HEK293 (cell line): ENCODE measurements at regions not wholly inside any gene's neighbourhood (a gene's known extent, or its start where the extent isn't known, plus 50 kb on each side); places are given as distances from the start of the nearest gene placed in this dataset.

Experiments
- CTCF ChIA-PET: fragments of 350-600 bp; formaldehyde crosslinking; extraction: SDS; loops from one replicate; lab custom pipeline; 2021; ENCODE audit warnings: antibody characterized with exemption; lab: Yijun Ruan, JAX
- POLR2A ChIA-PET: fragments of 300-600 bp; formaldehyde crosslinking; extraction: SDS; loops from one replicate; lab custom pipeline; 2020; ENCODE audit warnings: antibody characterized with exemption, inconsistent platforms; lab: Yijun Ruan, JAX
- H3K27ac ChIP-seq: fragments of 200-500 bp; sonication (Bioruptor generic); 2 replicates; pipeline ENCODE4 v1.5.1; 2014; ENCODE audit warnings: low read depth, low read length, control low read depth, inconsistent platforms; ENCODE audit errors: extremely low read depth
- H3K36me3 ChIP-seq, 2 experiments: fragments of 200-500 bp in 1 of 2; sonication (Bioruptor generic) in 1 of 2; 1 replicate in 1 of 2; 2 replicates in 1 of 2; pipeline ENCODE4 v1.5.1; 2014 to 2017; ENCODE audit warnings: inconsistent platforms in 2 of 2, low read length in 2 of 2; ENCODE audit not compliant: control insufficient read depth in 2 of 2, insufficient read depth in 1 of 2
- H3K4me1 ChIP-seq: fragments of 200-500 bp; sonication (Bioruptor generic); 2 replicates; pipeline ENCODE4 v1.5.1; 2014; ENCODE audit warnings: mild to moderate bottlenecking, low read length, inconsistent platforms; ENCODE audit not compliant: control insufficient read depth, insufficient read depth
- H3K4me3 ChIP-seq: 2 replicates; pipeline ENCODE4 v1.5.1; 2011; ENCODE audit warnings: low read depth, mild to moderate bottlenecking, control low read depth, low read length, moderate library complexity
- H3K9me3 ChIP-seq: fragments of 200-500 bp; sonication (Bioruptor generic); 2 replicates; pipeline ENCODE4 v1.5.1; 2014; ENCODE audit warnings: low read depth, low read length, inconsistent platforms; ENCODE audit not compliant: control insufficient read depth, insufficient read depth
- GFI1B ChIP-seq: fragments of 450-650 bp; formaldehyde crosslinking; IDR thresholded peaks from 2 replicates; pipeline ENCODE4 v1.5.1; 2016; ENCODE audit warnings: missing biosample characterization, missing genetic modification characterization
- GLI2 ChIP-seq: fragments of 450-650 bp; formaldehyde crosslinking; IDR thresholded peaks from 2 replicates; pipeline ENCODE4; 2017; ENCODE audit warnings: missing biosample characterization, missing genetic modification characterization, low read depth, borderline replicate concordance
- HOXC10 ChIP-seq: sonication (generic); formaldehyde crosslinking; IDR thresholded peaks from 2 replicates; pipeline ENCODE4 v1.8.1; 2023; ENCODE audit warnings: mild to moderate bottlenecking, missing genetic modification reagents
- KLF1 ChIP-seq: fragments of 450-650 bp; formaldehyde crosslinking; IDR thresholded peaks from 2 replicates; pipeline ENCODE4 v1.5.1; 2016; ENCODE audit warnings: missing biosample characterization, missing genetic modification characterization
- MYNN ChIP-seq: fragments of 450-650 bp; formaldehyde crosslinking; IDR thresholded peaks from 2 replicates; pipeline ENCODE4 v1.5.1; 2016; ENCODE audit warnings: missing biosample characterization, missing genetic modification characterization, borderline replicate concordance
- TCF7L2 ChIP-seq: IDR thresholded peaks from 2 replicates; pipeline ENCODE4 v1.6.1; 2011; ENCODE audit warnings: low read depth, mild to moderate bottlenecking, inconsistent platforms, low read length, moderate library complexity, borderline replicate concordance
- WT1 ChIP-seq: fragments of 450-650 bp; formaldehyde crosslinking; IDR thresholded peaks from 2 replicates; pipeline ENCODE4 v1.5.1; 2016; ENCODE audit warnings: missing biosample characterization, missing genetic modification characterization
- YY1 ChIP-seq: fragments of 450-650 bp; formaldehyde crosslinking; IDR thresholded peaks from 2 replicates; pipeline ENCODE4 v1.5.1; 2018; ENCODE audit warnings: missing biosample characterization, missing genetic modification characterization
- ZBTB17 ChIP-seq: fragments of 450-650 bp; formaldehyde crosslinking; IDR thresholded peaks from 2 replicates; pipeline ENCODE4 v1.5.1; 2016; ENCODE audit warnings: missing biosample characterization, missing genetic modification characterization
- ZFP37 ChIP-seq: fragments of 450-650 bp; formaldehyde crosslinking; IDR thresholded peaks from 2 replicates; pipeline ENCODE4 v1.5.1; 2016; ENCODE audit warnings: missing biosample characterization, missing genetic modification characterization
- ZNF112 ChIP-seq: fragments of 450-650 bp; formaldehyde crosslinking; IDR thresholded peaks from 2 replicates; pipeline ENCODE4 v1.5.0; 2017; ENCODE audit warnings: missing biosample characterization, missing genetic modification characterization
- ZNF174 ChIP-seq: fragments of 450-650 bp; formaldehyde crosslinking; IDR thresholded peaks from 2 replicates; pipeline ENCODE4 v1.5.0; 2017; ENCODE audit warnings: missing biosample characterization, mild to moderate bottlenecking, missing genetic modification characterization
- ZNF341 ChIP-seq: fragments of 450-650 bp; formaldehyde crosslinking; IDR thresholded peaks from 2 replicates; pipeline ENCODE4; 2016; ENCODE audit warnings: low read depth, missing biosample characterization, missing genetic modification characterization
- ZNF423 ChIP-seq: fragments of 450-650 bp; formaldehyde crosslinking; IDR thresholded peaks from 2 replicates; pipeline ENCODE4 v1.5.1; 2016; ENCODE audit warnings: missing biosample characterization, missing genetic modification characterization
- ZNF529 ChIP-seq: fragments of 450-650 bp; formaldehyde crosslinking; IDR thresholded peaks from 2 replicates; pipeline ENCODE4 v1.5.1; 2017; ENCODE audit warnings: missing genetic modification characterization, missing biosample characterization; ENCODE audit not compliant: insufficient replicate concordance
- ZNF571 ChIP-seq: fragments of 450-650 bp; formaldehyde crosslinking; IDR thresholded peaks from 2 replicates; pipeline ENCODE4 v1.5.0; 2017; ENCODE audit warnings: missing biosample characterization, missing genetic modification characterization
- ZNF610 ChIP-seq: fragments of 450-650 bp; formaldehyde crosslinking; IDR thresholded peaks from 2 replicates; pipeline ENCODE4 v1.5.1; 2016; ENCODE audit warnings: missing biosample characterization, missing genetic modification characterization, borderline replicate concordance
- ZNF701 ChIP-seq: fragments of 450-650 bp; formaldehyde crosslinking; IDR thresholded peaks from 2 replicates; pipeline ENCODE4 v1.5.1; 2016; ENCODE audit warnings: missing biosample characterization, missing genetic modification characterization
- ZNF768 ChIP-seq: fragments of 450-650 bp; formaldehyde crosslinking; IDR thresholded peaks from 2 replicates; pipeline ENCODE4 v1.5.1; 2018; ENCODE audit warnings: missing biosample characterization, mild to moderate bottlenecking, missing genetic modification characterization
- TF ChIP-seq, protein P1 (sequence below): fragments of 450-650 bp; formaldehyde crosslinking; IDR thresholded peaks from 2 replicates; pipeline ENCODE4 v1.5.1; 2016; ENCODE audit warnings: missing biosample characterization, missing genetic modification characterization
- TF ChIP-seq, protein P2 (sequence below): fragments of 450-650 bp; formaldehyde crosslinking; IDR thresholded peaks from 2 replicates; pipeline ENCODE4; 2016; ENCODE audit warnings: missing biosample characterization, missing genetic modification characterization
- TF ChIP-seq, protein P3 (sequence below): fragments of 450-650 bp; formaldehyde crosslinking; IDR thresholded peaks from 2 replicates; pipeline ENCODE4 v1.5.1; 2016; ENCODE audit warnings: missing biosample characterization, missing genetic modification characterization
- TF ChIP-seq, protein P4 (sequence below): fragments of 450-650 bp; formaldehyde crosslinking; IDR thresholded peaks from 2 replicates; pipeline ENCODE4 v1.5.1; 2016; ENCODE audit warnings: missing biosample characterization, missing genetic modification characterization

DNA sequence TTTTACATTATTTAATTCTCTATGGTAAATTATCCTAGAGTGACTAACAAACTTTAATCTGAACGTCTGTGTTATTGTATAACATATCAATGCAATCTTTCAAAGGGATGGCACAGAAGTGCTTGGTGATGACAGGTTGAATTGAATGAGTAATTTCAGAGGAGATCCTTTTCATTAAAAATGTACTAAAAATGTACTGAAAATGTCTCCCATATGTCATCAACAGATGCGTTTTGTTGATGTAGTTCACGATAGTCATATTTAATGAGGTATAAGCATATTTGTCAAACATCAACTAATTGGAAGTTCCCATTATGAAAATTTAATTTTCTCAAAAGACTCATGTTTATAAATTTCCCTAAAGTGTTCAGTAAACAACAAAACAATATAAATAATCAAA is 1434.7 kb upstream of the PCDH20 start (continued):
- TF ChIP-seq WT1 (tag by site-specific recombination): no peak
- no peak for TF ChIP-seq GLI2
- no peak for TF ChIP-seq ZNF529 (tag by site-specific recombination)
- no peak for TF ChIP-seq ZFP37 (tag by site-specific recombination)
- TF ChIP-seq, protein P1, sequence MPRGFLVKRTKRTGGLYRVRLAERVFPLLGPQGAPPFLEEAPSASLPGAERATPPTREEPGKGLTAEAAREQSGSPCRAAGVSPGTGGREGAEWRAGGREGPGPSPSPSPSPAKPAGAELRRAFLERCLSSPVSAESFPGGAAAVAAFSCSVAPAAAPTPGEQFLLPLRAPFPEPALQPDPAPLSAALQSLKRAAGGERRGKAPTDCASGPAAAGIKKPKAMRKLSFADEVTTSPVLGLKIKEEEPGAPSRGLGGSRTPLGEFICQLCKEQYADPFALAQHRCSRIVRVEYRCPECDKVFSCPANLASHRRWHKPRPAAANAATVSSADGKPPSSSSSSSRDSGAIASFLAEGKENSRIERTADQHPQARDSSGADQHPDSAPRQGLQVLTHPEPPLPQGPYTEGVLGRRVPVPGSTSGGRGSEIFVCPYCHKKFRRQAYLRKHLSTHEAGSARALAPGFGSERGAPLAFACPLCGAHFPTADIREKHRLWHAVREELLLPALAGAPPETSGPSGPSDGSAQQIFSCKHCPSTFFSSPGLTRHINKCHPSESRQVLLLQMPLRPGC: no peak
- TF ChIP-seq MYNN (tag by site-specific recombination): no peak
- TF ChIP-seq, protein P2, sequence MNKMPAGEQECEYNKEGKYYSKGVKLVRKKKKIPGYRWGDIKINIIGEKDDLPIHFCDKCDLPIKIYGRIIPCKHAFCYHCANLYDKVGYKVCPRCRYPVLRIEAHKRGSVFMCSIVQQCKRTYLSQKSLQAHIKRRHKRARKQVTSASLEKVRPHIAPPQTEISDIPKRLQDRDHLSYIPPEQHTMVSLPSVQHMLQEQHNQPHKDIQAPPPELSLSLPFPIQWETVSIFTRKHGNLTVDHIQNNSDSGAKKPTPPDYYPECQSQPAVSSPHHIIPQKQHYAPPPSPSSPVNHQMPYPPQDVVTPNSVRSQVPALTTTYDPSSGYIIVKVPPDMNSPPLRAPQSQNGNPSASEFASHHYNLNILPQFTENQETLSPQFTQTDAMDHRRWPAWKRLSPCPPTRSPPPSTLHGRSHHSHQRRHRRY: no peak
- TF ChIP-seq, all 188 proteins: peak for 0

DNA sequence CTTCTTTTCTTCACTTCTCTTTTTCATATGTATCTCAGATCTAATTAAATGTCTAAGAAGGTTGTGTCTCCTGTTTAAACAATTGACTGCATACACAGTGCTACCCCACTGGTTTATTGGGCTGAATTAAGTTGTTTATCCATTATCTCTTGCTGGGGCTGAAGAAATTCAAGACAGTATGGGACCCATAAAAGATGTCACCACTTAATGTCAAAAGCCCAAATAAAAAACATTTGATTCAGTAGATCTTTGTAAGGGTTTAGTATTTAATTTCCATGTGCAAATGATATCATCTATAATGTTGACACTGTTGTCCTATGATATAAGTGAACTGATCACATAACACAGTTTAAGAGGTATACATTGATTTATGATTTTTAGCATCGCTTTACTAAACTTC is 1431.9 kb upstream of the PCDH20 start:
- ChIA-PET POLR2A (no interaction called here), CTCF (no interaction called here)
- H3K27ac ChIP-seq: no peak overlapping the region
- TF ChIP-seq TCF7L2 (0 out of 2 replicates have a peak, but pooled peaks have one; percentile 54), HOXC10 (no peak), ZNF610 (tag by site-specific recombination) (no peak), ZBTB17 (tag by site-specific recombination) (no peak)
- no peak overlapping the region for H3K4me3 ChIP-seq
- H3K4me1 ChIP-seq: no peaks in the 10 kb centered on the region
- H3K36me3 ChIP-seq: no peaks in the 10 kb centered on the region
- H3K9me3 ChIP-seq: no peaks in the 10 kb centered on the region

DNA sequence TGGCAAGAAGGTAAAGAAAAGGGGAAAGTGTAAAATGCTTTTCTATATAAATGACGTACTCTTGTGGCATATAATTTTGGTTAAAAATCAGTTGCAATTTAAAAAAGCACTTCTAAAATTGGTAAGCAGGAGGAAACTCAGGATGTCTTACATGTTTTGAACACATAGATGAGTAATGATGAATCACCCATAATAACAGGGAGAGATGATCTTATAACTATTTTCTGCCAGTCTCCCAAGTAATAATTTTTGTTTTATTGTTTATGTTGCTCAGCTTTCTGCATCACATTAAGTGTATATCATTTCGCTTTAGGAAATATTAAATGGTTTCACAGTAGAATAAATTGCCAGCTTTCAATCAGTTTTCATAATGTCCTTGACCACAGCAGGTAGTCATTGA is 1430.7 kb upstream of the PCDH20 start:
- Histone ChIP-seq H3K4me1 (no peaks in the 10 kb centered on the region), H3K27ac (no peak overlapping the region), H3K9me3 (no peaks in the 10 kb centered on the region), H3K36me3 (no peaks in the 10 kb centered on the region), H3K4me3 (no peak overlapping the region)
- CTCF ChIA-PET: no interaction called here
- POLR2A ChIA-PET: no interaction called here
- TF ChIP-seq ZNF112 (tag by site-specific recombination) (no peak), ZNF701 (no peak), KLF1 (tag by site-specific recombination) (no peak), ZNF174 (tag by site-specific recombination) (no peak), ZNF571 (no peak), GFI1B (tag by site-specific recombination) (no peak), ZNF341 (tag by site-specific recombination) (no peak), ZNF423 (tag by site-specific recombination) (no peak), YY1 (tag by site-specific recombination) (no peak), ZNF768 (no peak), TCF7L2 (no peak)
- TF ChIP-seq, protein P3, sequence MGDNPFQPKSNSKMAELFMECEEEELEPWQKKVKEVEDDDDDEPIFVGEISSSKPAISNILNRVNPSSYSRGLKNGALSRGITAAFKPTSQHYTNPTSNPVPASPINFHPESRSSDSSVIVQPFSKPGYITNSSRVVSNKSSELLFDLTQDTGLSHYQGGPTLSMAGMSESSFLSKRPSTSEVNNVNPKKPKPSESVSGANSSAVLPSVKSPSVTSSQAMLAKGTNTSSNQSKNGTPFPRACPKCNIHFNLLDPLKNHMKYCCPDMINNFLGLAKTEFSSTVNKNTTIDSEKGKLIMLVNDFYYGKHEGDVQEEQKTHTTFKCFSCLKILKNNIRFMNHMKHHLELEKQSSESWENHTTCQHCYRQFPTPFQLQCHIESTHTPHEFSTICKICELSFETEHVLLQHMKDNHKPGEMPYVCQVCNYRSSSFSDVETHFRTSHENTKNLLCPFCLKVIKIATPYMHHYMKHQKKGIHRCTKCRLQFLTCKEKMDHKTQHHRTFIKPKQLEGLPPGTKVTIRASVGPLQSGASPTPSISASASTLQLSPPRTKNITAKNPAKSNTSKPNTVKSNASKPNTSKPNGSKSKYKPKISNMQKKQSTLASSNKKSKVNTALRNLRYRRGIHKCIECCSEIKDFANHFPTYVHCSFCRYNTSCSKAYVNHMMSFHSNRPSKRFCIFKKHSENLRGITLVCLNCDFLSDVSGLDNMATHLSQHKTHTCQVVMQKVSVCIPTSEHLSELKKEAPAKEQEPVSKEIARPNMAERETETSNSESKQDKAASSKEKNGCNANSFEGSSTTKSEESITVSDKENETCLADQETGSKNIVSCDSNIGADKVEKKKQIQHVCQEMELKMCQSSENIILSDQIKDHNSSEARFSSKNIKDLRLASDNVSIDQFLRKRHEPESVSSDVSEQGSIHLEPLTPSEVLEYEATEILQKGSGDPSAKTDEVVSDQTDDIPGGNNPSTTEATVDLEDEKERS: no peak
- TF ChIP-seq, protein P4, sequence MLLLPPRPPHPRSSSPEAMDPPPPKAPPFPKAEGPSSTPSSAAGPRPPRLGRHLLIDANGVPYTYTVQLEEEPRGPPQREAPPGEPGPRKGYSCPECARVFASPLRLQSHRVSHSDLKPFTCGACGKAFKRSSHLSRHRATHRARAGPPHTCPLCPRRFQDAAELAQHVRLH (tag by site-specific recombination): no peak
- TF ChIP-seq, all 188 proteins: peak for 0
